HCT116 (cell line): ENCODE measurements at regions not wholly inside any gene's neighbourhood (a gene's known extent, or its start where the extent isn't known, plus 50 kb on each side); places are given as distances from the start of the nearest gene placed in this dataset.
A peak's percentile ranks its signal among the peaks of the same experiment; 100 is the strongest.

Experiments
- ATAC-seq: fragments of 200-7000 bp; cut with Tn5 transposase; 2 replicates; pipeline ENCODE4 v1.9.1; 2020; ENCODE audit warnings: mild to moderate bottlenecking, moderate library complexity
- BruUV-seq: library from RNA; stranded (reverse); fragments of 400-500 nt; replicated peaks from 2 replicates; lab custom pipeline; 2021; lab: Mats Ljungman, UMichigan
- CTCF ChIA-PET: fragments of 300-600 bp; sonication (Branson Sonifier 250); formaldehyde crosslinking; loops from one replicate; lab custom pipeline; 2021; ENCODE audit warnings: antibody characterized with exemption; lab: Charles Lee
- POLR2A ChIA-PET: fragments of 300-600, 350-600 bp; sonication (Branson Sonifier 250); formaldehyde crosslinking; loops from one replicate; lab custom pipeline; 2021; ENCODE audit warnings: antibody characterized with exemption; lab: Charles Lee
- RAD21 ChIA-PET, 2 experiments: fragments of 300-600 bp; sonication (Branson Sonifier 250); formaldehyde crosslinking; loops; one replicate each; lab custom pipeline; 2023; ENCODE audit warnings: low total read pairs in 2 of 2; ENCODE audit not compliant: uncharacterized antibody in 2 of 2, unreplicated experiment in 2 of 2, low non-redundant PET in 1 of 2; lab: Charles Lee
- DNase-seq: peaks from one replicate; pipeline ENCODE4 v3.0.0-alpha.2; 2010; ENCODE audit warnings: low read depth, low spot score
- H2AFZ ChIP-seq: fragments of 200-600 bp; shearing (Covaris generic), sonication (generic); 2 replicates; pipeline ENCODE4 v1.6.1; 2017; ENCODE audit warnings: low read depth, mixed run types, mixed read lengths, antibody characterized with exemption, low read length; ENCODE audit not compliant: poor library complexity, severe bottlenecking
- H3K27ac ChIP-seq: 2 replicates; pipeline ENCODE4 v1.5.1; 2012; ENCODE audit warnings: low read depth, low read length
- H3K27me3 ChIP-seq: fragments of 200-600 bp; sonication (generic); 2 replicates; pipeline ENCODE4 v1.6.1; 2016; ENCODE audit warnings: mixed run types, low read length, mixed read lengths; ENCODE audit not compliant: insufficient read depth
- H3K36me3 ChIP-seq, 2 experiments: fragments of 200-500 bp in 1 of 2; fragments of 200-600 bp in 1 of 2; sonication (Bioruptor generic) in 1 of 2; sonication (generic) in 1 of 2; 2 replicates each; pipeline versions ENCODE4 v1.5.1 to v1.6.1; 2014 to 2016; ENCODE audit warnings: low read length in 2 of 2, inconsistent platforms in 1 of 2, mixed read lengths in 1 of 2, mixed run types in 1 of 2; ENCODE audit not compliant: insufficient read depth in 2 of 2, control insufficient read depth in 1 of 2
- H3K4me1 ChIP-seq, 2 experiments: fragments of 200-600 bp in 1 of 2; sonication (generic) in 1 of 2; 2 replicates each; pipeline versions ENCODE4 v1.5.1 to v1.6.1; 2012 to 2017; ENCODE audit warnings: low read length in 2 of 2, inconsistent platforms in 1 of 2, mild to moderate bottlenecking in 1 of 2, mixed read lengths in 1 of 2, mixed run types in 1 of 2, moderate library complexity in 1 of 2; ENCODE audit not compliant: insufficient read depth in 2 of 2, control insufficient read depth in 1 of 2
- H3K4me2 ChIP-seq: fragments of 200-600 bp; sonication (generic); 2 replicates; pipeline ENCODE4 v1.6.1; 2017; ENCODE audit warnings: mixed run types, low read length, mixed read lengths
- H3K4me3 ChIP-seq, 2 experiments: fragments of 200-600 bp in 1 of 2; sonication (generic) in 1 of 2; replicated peaks in 1 of 2; 2 replicates each; pipeline ENCODE4 v1.5.1; 2011 to 2016; ENCODE audit warnings: low read length in 2 of 2, control low read depth in 1 of 2, low read depth in 1 of 2, mild to moderate bottlenecking in 1 of 2, mixed read lengths in 1 of 2, mixed run types in 1 of 2
- H3K79me2 ChIP-seq: fragments of 200-600 bp; sonication (generic); 2 replicates; pipeline ENCODE4 v1.6.1; 2017; ENCODE audit warnings: mild to moderate bottlenecking, mixed run types, low read length, moderate library complexity, mixed read lengths; ENCODE audit not compliant: insufficient read depth
- H3K9ac ChIP-seq: fragments of 200-600 bp; sonication (generic); 2 replicates; pipeline ENCODE4 v1.6.1; 2016; ENCODE audit warnings: low read length, mixed read lengths
- H3K9me2 ChIP-seq: fragments of 200-600 bp; sonication (generic), shearing (Covaris generic); 2 replicates; pipeline ENCODE4 v1.6.1; 2017; ENCODE audit warnings: mixed run types, mild to moderate bottlenecking, moderate library complexity; ENCODE audit not compliant: insufficient read depth
- H3K9me3 ChIP-seq, 2 experiments: fragments of 200-500 bp in 1 of 2; fragments of 200-600 bp in 1 of 2; sonication (Bioruptor generic) in 1 of 2; sonication (generic) in 1 of 2; 2 replicates each; pipeline ENCODE4 v1.6.1; 2014 to 2017; ENCODE audit warnings: low read length in 2 of 2, mixed read lengths in 2 of 2, inconsistent platforms in 1 of 2, low read depth in 1 of 2, mild to moderate bottlenecking in 1 of 2, mixed run types in 1 of 2, moderate library complexity in 1 of 2; ENCODE audit not compliant: control insufficient read depth in 1 of 2, insufficient read depth in 1 of 2
- H4K20me1 ChIP-seq: fragments of 200-600 bp; sonication (generic), shearing (Covaris generic); 2 replicates; pipeline ENCODE4 v1.6.1; 2017; ENCODE audit warnings: mixed run types, mild to moderate bottlenecking, moderate library complexity; ENCODE audit not compliant: insufficient read depth
- CBX3 ChIP-seq: IDR thresholded peaks from 2 replicates; pipeline ENCODE4 v1.6.1; 2012; ENCODE audit warnings: low read depth
- CEBPB ChIP-seq: IDR thresholded peaks from 2 replicates; pipeline ENCODE4 v1.6.1; 2012; ENCODE audit warnings: low read depth
- EGR1 ChIP-seq: IDR thresholded peaks from 2 replicates; pipeline ENCODE4 v1.6.1; 2012; ENCODE audit warnings: low read depth
- EZH2 ChIP-seq: fragments of 200-600 bp; sonication (generic); IDR thresholded peaks from 2 replicates; pipeline ENCODE4 v1.6.1; 2017; ENCODE audit warnings: antibody characterized with exemption, mixed run types
- FOSL1 ChIP-seq: IDR thresholded peaks from 2 replicates; pipeline ENCODE4 v1.6.1; 2012; ENCODE audit warnings: low read depth
- RAD21 ChIP-seq: IDR thresholded peaks from 2 replicates; pipeline ENCODE4 v1.6.1; 2012; ENCODE audit warnings: low read depth, mild to moderate bottlenecking
- SIN3A ChIP-seq: IDR thresholded peaks from 2 replicates; pipeline ENCODE4 v1.6.1; 2012; ENCODE audit warnings: low read depth
- SP1 ChIP-seq: IDR thresholded peaks from 2 replicates; pipeline ENCODE4 v1.6.1; 2012; ENCODE audit warnings: low read depth
- SRF ChIP-seq: IDR thresholded peaks from 2 replicates; pipeline ENCODE4 v1.6.1; 2012; ENCODE audit warnings: low read depth
- YY1 ChIP-seq: IDR thresholded peaks from 2 replicates; pipeline ENCODE4 v1.6.1; 2011; ENCODE audit warnings: low read length, low read depth, moderate library complexity, mild to moderate bottlenecking; ENCODE audit not compliant: insufficient replicate concordance; ENCODE audit errors: extremely low read depth
- ZBTB33 ChIP-seq: IDR thresholded peaks from 2 replicates; pipeline ENCODE4 v1.6.1; 2011; ENCODE audit warnings: mild to moderate bottlenecking, low read length, moderate library complexity; ENCODE audit not compliant: insufficient replicate concordance; ENCODE audit errors: extremely low read depth
- ZFX ChIP-seq: fragments of 450-650 bp; IDR thresholded peaks from 2 replicates; pipeline ENCODE4 v1.6.1; 2017
- ZNF274 ChIP-seq: fragments of 200-500 bp; sonication (Bioruptor generic); IDR thresholded peaks from 2 replicates; pipeline ENCODE4 v1.6.1; 2014; ENCODE audit warnings: mild to moderate bottlenecking, low read depth, low read length, inconsistent platforms
- intact Hi-C: fragments of 100-400 bp; cut with micrococcal nuclease; formaldehyde crosslinking; loops from 2 replicates; pipeline ENCODE4 v1.10.0; 2022
- TF ChIP-seq, protein P1 (sequence below): IDR thresholded peaks from 2 replicates; pipeline ENCODE4 v1.6.1; 2012

GRCh38 chr4:6523251-6523650, 50.8 kb upstream of the PPP2R2C start:
- H3K4me2 ChIP-seq, result peak overlapping the region; percentile 21
- no peak overlapping the region for H2AFZ ChIP-seq
- H3K9me2 ChIP-seq, result no peaks in the 10 kb centered on the region
- H3K9me3 ChIP-seq, result no peaks in the 10 kb centered on the region
- TF ChIP-seq SRF (no peak), CEBPB (no peak; the same call in 1 of the 2 replicates), CBX3 (no peak), RAD21 (no peak), ZNF274 (no peak), EZH2 (no peak), SIN3A (no peak), EGR1 (no peak), SP1 (no peak), ZBTB33 (no peak), FOSL1 (no peak), ZFX (no peak), YY1 (no peak)
- TF ChIP-seq, protein P1, sequence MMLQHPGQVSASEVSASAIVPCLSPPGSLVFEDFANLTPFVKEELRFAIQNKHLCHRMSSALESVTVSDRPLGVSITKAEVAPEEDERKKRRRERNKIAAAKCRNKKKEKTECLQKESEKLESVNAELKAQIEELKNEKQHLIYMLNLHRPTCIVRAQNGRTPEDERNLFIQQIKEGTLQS, result no peak
- ChIA-PET POLR2A (no interaction called here), CTCF (no interaction called here), RAD21 (no interaction called here)
- ATAC-seq (no peak), DNase-seq (no peak)
- H3K4me1 ChIP-seq, result peaks cover 0 to 6% of the 10 kb centered on the region in 2 experiments; a peak in 2 of 4 replicates
- H3K4me3 ChIP-seq, result no peak overlapping the region
- no peaks in the 10 kb centered on the region for H3K27me3 ChIP-seq
- no peaks in the 10 kb centered on the region for H3K36me3 ChIP-seq
- H4K20me1 ChIP-seq, result no peaks in the 10 kb centered on the region
- no TSS peak for BruUV-seq
- H3K9ac ChIP-seq, result no peak overlapping the region
- H3K27ac ChIP-seq, result no peak overlapping the region
- H3K79me2 ChIP-seq, result no peaks in the 10 kb centered on the region
- intact Hi-C loops, result no loop called here
